IMR-90 (cell line): ENCODE measurements at regions not wholly inside any gene's neighbourhood (a gene's known extent, or its start where the extent isn't known, plus 50 kb on each side); places are given as distances from the start of the nearest gene placed in this dataset.

Source experiments
- ATAC-seq: fragments of 200-7000 bp; cut with Tn5 transposase; 2 replicates; pipeline ENCODE4 v1.9.1; 2020; ENCODE audit warnings: low read depth, mild to moderate bottlenecking, moderate library complexity
- BruUV-seq: library from RNA; stranded (reverse); fragments of 400-500 nt; replicated peaks from 2 replicates; lab custom pipeline; 2021; lab: Mats Ljungman, UMichigan
- CTCF ChIA-PET: fragments of 300-600 bp; formaldehyde crosslinking; extraction: SDS; loops from one replicate; lab custom pipeline; 2021; ENCODE audit warnings: antibody characterized with exemption; lab: Yijun Ruan, JAX
- POLR2A ChIA-PET: fragments of 300-600 bp; sonication (Branson Sonifier 250); formaldehyde crosslinking; loops from one replicate; lab custom pipeline; 2022; ENCODE audit warnings: antibody characterized with exemption; ENCODE audit not compliant: unreplicated experiment; lab: Charles Lee
- DNase-seq: peaks from one replicate; pipeline ENCODE4 v3.0.0; 2013
- H2AFZ ChIP-seq: replicated peaks from 2 replicates; pipeline ENCODE3; 2013; ENCODE audit warnings: low read length, mild to moderate bottlenecking; ENCODE audit not compliant: poor library complexity
- H2AK5ac ChIP-seq: 2 replicates; pipeline ENCODE4 v1.6.1; 2013; ENCODE audit warnings: low read depth, low read length, inconsistent platforms
- H2AK9ac ChIP-seq: replicated peaks from 2 replicates; pipeline ENCODE3; 2013; ENCODE audit warnings: mild to moderate bottlenecking, low read depth, low read length, moderate library complexity; ENCODE audit not compliant: poor library complexity
- H2BK120ac ChIP-seq: 2 replicates; pipeline ENCODE4 v1.6.1; 2013; ENCODE audit warnings: low read depth, low read length, inconsistent platforms
- H2BK15ac ChIP-seq: 3 replicates; pipeline ENCODE4 v1.6.1; 2013; ENCODE audit warnings: low read depth, low read length, inconsistent platforms
- H2BK20ac ChIP-seq: 2 replicates; pipeline ENCODE4 v1.6.1; 2013; ENCODE audit warnings: low read depth, mild to moderate bottlenecking, inconsistent platforms, low read length, moderate library complexity
- H2BK5ac ChIP-seq: 2 replicates; pipeline ENCODE4 v1.6.1; 2013; ENCODE audit warnings: mild to moderate bottlenecking, low read depth, low read length, inconsistent platforms; ENCODE audit not compliant: poor library complexity, severe bottlenecking
- H3K14ac ChIP-seq: replicated peaks from 2 replicates; pipeline ENCODE4 v1.6.1; 2013; ENCODE audit warnings: low read depth, low read length, inconsistent platforms
- H3K18ac ChIP-seq: 2 replicates; pipeline ENCODE4 v1.6.1; 2013; ENCODE audit warnings: low read depth, low read length, control low read depth
- H3K23ac ChIP-seq: 2 replicates; pipeline ENCODE4 v1.6.1; 2013; ENCODE audit warnings: low read depth, low read length, inconsistent platforms
- H3K27ac ChIP-seq: 2 replicates; pipeline ENCODE4 v1.5.1; 2013; ENCODE audit warnings: mild to moderate bottlenecking, control low read depth, low read length; ENCODE audit not compliant: insufficient read depth
- H3K27me3 ChIP-seq: 2 replicates; pipeline ENCODE4 v1.6.1; 2013; ENCODE audit warnings: low read length; ENCODE audit not compliant: control insufficient read depth, insufficient read depth
- H3K36me3 ChIP-seq: 2 replicates; pipeline ENCODE4 v1.6.1; 2013; ENCODE audit warnings: low read length, mixed read lengths; ENCODE audit not compliant: control insufficient read depth, insufficient read depth
- H3K4ac ChIP-seq: 2 replicates; pipeline ENCODE4 v1.6.1; 2013; ENCODE audit warnings: low read depth, low read length, inconsistent platforms
- H3K4me1 ChIP-seq: 2 replicates; pipeline ENCODE4 v1.6.1; 2013; ENCODE audit warnings: low read length, mixed read lengths; ENCODE audit not compliant: control insufficient read depth, insufficient read depth
- H3K4me2 ChIP-seq: 2 replicates; pipeline ENCODE4 v1.6.1; 2013; ENCODE audit warnings: low read depth, mild to moderate bottlenecking, control low read depth, low read length, moderate library complexity
- H3K4me3 ChIP-seq: 2 replicates; pipeline ENCODE4 v1.5.1; 2013; ENCODE audit warnings: low read depth, mild to moderate bottlenecking, control low read depth, low read length, moderate library complexity; ENCODE audit not compliant: insufficient read depth
- H3K56ac ChIP-seq: 2 replicates; pipeline ENCODE4 v1.6.1; 2013; ENCODE audit warnings: low read length, inconsistent platforms; ENCODE audit not compliant: insufficient read depth; ENCODE audit errors: extremely low read depth
- H3K79me1 ChIP-seq, 2 experiments: 2 replicates each; pipeline ENCODE4 v1.6.1; 2013; ENCODE audit warnings: low read length in 2 of 2, inconsistent platforms in 1 of 2, low read depth in 1 of 2
- H3K9ac ChIP-seq: 2 replicates; pipeline ENCODE4 v1.6.1; 2013; ENCODE audit warnings: low read depth, low read length, control low read depth
- H3K9me1 ChIP-seq: 2 replicates; pipeline ENCODE4 v1.6.1; 2013; ENCODE audit warnings: low read length, inconsistent platforms; ENCODE audit not compliant: insufficient read depth
- H3K9me3 ChIP-seq: 2 replicates; pipeline ENCODE4 v1.6.1; 2013; ENCODE audit warnings: low read length; ENCODE audit not compliant: control insufficient read depth, insufficient read depth
- H4K20me1 ChIP-seq: 2 replicates; pipeline ENCODE4 v1.6.1; 2013; ENCODE audit warnings: low read length, inconsistent platforms; ENCODE audit not compliant: insufficient read depth
- H4K5ac ChIP-seq: 2 replicates; pipeline ENCODE4 v1.6.1; 2013; ENCODE audit warnings: mild to moderate bottlenecking, low read depth, low read length, control low read depth
- H4K8ac ChIP-seq, 2 experiments: 2 replicates each; pipeline ENCODE4 v1.6.1; 2013; ENCODE audit warnings: low read depth in 2 of 2, low read length in 2 of 2, control low read depth in 1 of 2, inconsistent platforms in 1 of 2
- H4K91ac ChIP-seq: 2 replicates; pipeline ENCODE4 v1.6.1; 2013; ENCODE audit warnings: low read depth, low read length, inconsistent platforms; ENCODE audit not compliant: insufficient read depth
- CEBPB ChIP-seq: IDR thresholded peaks from 2 replicates; pipeline ENCODE4 v1.6.1; 2012; ENCODE audit warnings: low read depth, low read length, improper control_type of control experiment
- CHD1 ChIP-seq: IDR thresholded peaks from 2 replicates; pipeline ENCODE4 v1.6.1; 2012; ENCODE audit warnings: low read depth, low read length, improper control_type of control experiment
- FOS ChIP-seq: fragments of 150-350 bp; IDR thresholded peaks from 2 replicates; pipeline ENCODE4 v1.6.1; 2016; ENCODE audit warnings: low read depth, low read length
- MAZ ChIP-seq: IDR thresholded peaks from 2 replicates; pipeline ENCODE4 v1.6.1; 2012; ENCODE audit warnings: low read depth, mild to moderate bottlenecking, low read length, improper control_type of control experiment, moderate library complexity, borderline replicate concordance
- RFX5 ChIP-seq: IDR thresholded peaks from 2 replicates; pipeline ENCODE4 v1.8.0; 2012; ENCODE audit warnings: low read depth, mild to moderate bottlenecking, low read length, moderate library complexity
- WGBS, 2 experiments: methylation state at CpG; one replicate each; pipeline versions ENCODE4 v1.1.5 to v1.1.7; 2013; ENCODE audit warnings: missing lambda C conversion rate in 2 of 2; ENCODE audit not compliant: insufficient read length in 1 of 2; ENCODE audit errors: extremely low coverage in 2 of 2; 5-methylcytosine and 5-hydroxymethylcytosine counted together
- dilution Hi-C: fragments of 300-500 bp; cut with HindIII; formaldehyde crosslinking; loops from one replicate; pipeline ENCODE4 v1.14.3; 2018; ENCODE audit warnings: low sequenced_read_pairs; ENCODE audit not compliant: unreplicated experiment
- in situ Hi-C: fragments of 300-500 bp; cut with MboI; formaldehyde crosslinking; loops from 3 replicates; pipeline ENCODE4 v1.14.3; 2019; ENCODE audit warnings: low sequenced_read_pairs, inconsistent platforms, mixed read lengths
- intact Hi-C: fragments of 100-400 bp; cut with micrococcal nuclease; formaldehyde crosslinking; loops from 2 replicates; pipeline ENCODE4 v1.10.0; 2022

DNA sequence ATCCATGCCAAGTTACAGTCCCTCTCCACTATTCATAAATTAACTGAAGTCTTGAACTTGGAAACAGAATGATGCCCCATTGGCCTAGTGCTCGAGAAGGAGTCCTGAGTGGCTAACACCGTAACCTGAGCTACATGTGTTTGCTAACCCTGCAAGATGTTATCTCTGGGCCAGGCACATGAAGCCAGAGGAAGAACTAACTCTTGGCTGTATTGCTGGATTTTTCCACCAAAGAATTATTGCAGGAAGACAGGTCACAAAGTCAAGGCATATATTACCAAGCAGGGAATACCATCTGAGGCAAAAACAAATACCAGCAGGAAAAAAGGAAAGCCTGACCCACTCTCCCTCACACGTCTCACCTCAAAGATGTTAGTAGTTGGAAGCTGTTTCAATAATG lies 148.9 kb upstream of the PHACTR1 start:
- Histone ChIP-seq H3K27ac (no peak overlapping the region), H4K20me1 (no peaks in the 10 kb centered on the region), H3K9ac (no peak overlapping the region), H2BK20ac (no peak overlapping the region), H3K18ac (no peak overlapping the region), H3K14ac (no peak overlapping the region), H4K8ac (no peak overlapping the region), H3K9me1 (no peaks in the 10 kb centered on the region), H2AK5ac (no peak overlapping the region), H3K4ac (no peak overlapping the region), H2BK15ac (no peak overlapping the region), H2AFZ (no peak overlapping the region), H3K4me1 (no peaks in the 10 kb centered on the region), H2AK9ac (no peak overlapping the region), H4K91ac (no peak overlapping the region), H3K9me3 (no peaks in the 10 kb centered on the region), H2BK5ac (no peak overlapping the region), H3K56ac (no peak overlapping the region), H2BK120ac (no peak overlapping the region), H3K27me3 (no peaks in the 10 kb centered on the region), H3K36me3 (no peaks in the 10 kb centered on the region), H4K5ac (no peak overlapping the region), H3K4me2 (no peak overlapping the region), H3K79me1 (no peaks in the 10 kb centered on the region), H3K23ac (no peak overlapping the region), H3K4me3 (no peak overlapping the region)
- ChIA-PET POLR2A (no interaction called here), CTCF (no interaction called here)
- WGBS, 2 experiments = 100% methylated on average over 1 of the region's 3 CpGs; no CpG with 5 or more reads in 1 of the 2 experiments
- no peak for DNase-seq
- TF ChIP-seq MAZ = no peak
- TF ChIP-seq RFX5 = no peak
- no peak for TF ChIP-seq FOS
- TF ChIP-seq CHD1 = no peak
- no peak for TF ChIP-seq CEBPB
- dilution Hi-C loops (no loop called here), in situ Hi-C loops (no loop called here), intact Hi-C loops (no loop called here)
- ATAC-seq = no peak
- no TSS peak for BruUV-seq
